Activated CD4-positive, alpha-beta T cell treated with anti-CD3 and anti-CD28 coated beads for 36 hours (primary cell): ENCODE measurements at regions not wholly inside any gene's neighbourhood (a gene's known extent, or its start where the extent isn't known, plus 50 kb on each side); places are given as distances from the start of the nearest gene placed in this dataset.

Experiments
- ATAC-seq: fragments of 200-7000 bp; cut with Tn5 transposase; one replicate; pipeline ENCODE4 v1.10.0; 2021; ENCODE audit warnings: mild to moderate bottlenecking, moderate library complexity
- CTCF ChIA-PET: fragments of 350-600 bp; sonication (Branson Sonifier 250); formaldehyde crosslinking; loops from one replicate; lab custom pipeline; 2021; ENCODE audit warnings: antibody characterized with exemption; lab: Charles Lee
- POLR2A ChIA-PET: fragments of 350-600 bp; sonication (Branson Sonifier 250); formaldehyde crosslinking; loops from one replicate; lab custom pipeline; 2021; ENCODE audit warnings: antibody characterized with exemption, inconsistent platforms; lab: Charles Lee
- DNase-seq: peaks from one replicate; pipeline ENCODE4 v3.0.0-alpha.2; 2020
- H3K27ac Mint-ChIP-seq: one replicate; pipeline ENCODE4 v1.8.0; 2021; ENCODE audit warnings: mixed read lengths
- H3K27me3 Mint-ChIP-seq: one replicate; pipeline ENCODE4 v1.8.0; 2021; ENCODE audit warnings: mixed read lengths
- H3K36me3 Mint-ChIP-seq: one replicate; pipeline ENCODE4 v1.8.0; 2021; ENCODE audit warnings: low read depth, mixed read lengths
- H3K4me1 Mint-ChIP-seq: one replicate; pipeline ENCODE4 v1.8.0; 2021; ENCODE audit warnings: mixed read lengths
- H3K4me3 Mint-ChIP-seq: one replicate; pipeline ENCODE4 v1.8.0; 2021; ENCODE audit warnings: mild to moderate bottlenecking, moderate library complexity, mixed read lengths
- H3K9me3 Mint-ChIP-seq: one replicate; pipeline ENCODE4 v1.8.0; 2021; ENCODE audit warnings: low read depth, mixed read lengths
- intact Hi-C, 2 experiments: fragments of 100-400 bp; cut with DNase I in 1 of 2; cut with micrococcal nuclease in 1 of 2; formaldehyde crosslinking; loops; one replicate each; pipeline versions ENCODE4 v1.14.2 to v1.15.1; 2022 to 2024; cut with DNase I, micrococcal nuclease

DNA sequence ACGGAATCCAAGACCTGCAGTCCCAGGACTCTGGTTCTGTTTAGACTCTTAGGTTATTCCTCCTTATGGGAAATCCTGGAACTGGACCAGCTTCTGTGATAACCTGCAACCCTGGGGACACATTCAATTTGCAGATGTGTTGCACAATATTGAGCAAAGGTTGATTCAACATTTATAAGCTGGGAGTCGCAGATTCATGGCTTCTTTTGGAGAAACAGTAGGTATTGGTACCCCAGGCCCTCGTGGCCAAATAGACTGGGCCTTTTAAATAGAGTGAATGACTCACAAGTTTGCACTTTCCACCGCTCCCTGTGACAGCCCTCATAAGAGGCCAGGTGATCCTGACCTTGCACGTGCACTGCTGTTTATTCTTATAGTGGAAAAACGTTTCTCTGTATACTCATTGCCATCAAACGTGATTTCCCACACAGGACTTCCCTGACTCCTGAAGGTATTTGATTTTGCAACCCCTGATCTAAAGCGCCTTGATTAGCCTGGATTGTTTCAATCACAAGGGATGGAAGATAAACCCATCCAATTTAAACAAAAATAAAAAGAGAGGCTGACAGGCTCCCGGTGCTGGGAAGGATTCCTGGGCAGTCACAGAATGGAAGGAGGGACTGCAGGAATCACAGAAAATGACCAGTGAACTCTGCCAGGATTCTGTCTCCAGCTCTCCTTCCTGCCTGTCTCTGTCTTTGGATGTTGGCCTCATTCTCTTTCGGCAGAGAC is 98.0 kb downstream of the VCPKMT start:
- intact Hi-C loops = no loop called here
- no peak for ATAC-seq
- H3K27ac Mint-ChIP-seq = no peak overlapping the region
- peaks cover 56% of the 10 kb centered on the region for H3K36me3 Mint-ChIP-seq
- H3K27me3 Mint-ChIP-seq = no peaks in the 10 kb centered on the region
- H3K4me3 Mint-ChIP-seq = no peak overlapping the region
- H3K4me1 Mint-ChIP-seq = peaks cover 55% of the 10 kb centered on the region
- H3K9me3 Mint-ChIP-seq = peaks cover 17% of the 10 kb centered on the region
- DNase-seq = no peak
- CTCF ChIA-PET = interaction anchor here (1.0 to 3.1 kb wide), 5 partner anchors 20 to 155 kb away, joined by 3 to 8 read pairs (median 4); no protein-coding TSS in a partner anchor
- POLR2A ChIA-PET = no interaction called here

DNA sequence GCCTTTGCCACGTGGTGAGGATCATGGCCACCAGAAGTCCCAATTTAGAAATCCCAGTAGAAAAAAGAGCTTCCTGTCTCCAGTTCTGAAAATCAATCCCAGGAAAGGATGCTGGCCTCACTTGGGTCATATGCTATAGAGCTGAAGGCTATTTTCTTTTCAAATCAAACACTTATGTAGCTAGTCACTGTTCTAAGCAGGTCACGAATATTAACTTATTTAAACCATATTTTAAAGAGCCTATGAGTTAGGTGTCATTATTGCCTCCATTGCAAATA is 97.5 kb downstream of the VCPKMT start:
- Mint-ChIP-seq H3K27ac (no peak overlapping the region), H3K4me1 (peaks cover 56% of the 10 kb centered on the region), H3K4me3 (no peak overlapping the region), H3K27me3 (no peaks in the 10 kb centered on the region), H3K36me3 (peaks cover 59% of the 10 kb centered on the region), H3K9me3 (peaks cover 17% of the 10 kb centered on the region)
- ATAC-seq (no peak), DNase-seq (no peak)
- POLR2A ChIA-PET = no interaction called here
- CTCF ChIA-PET = interaction anchor here (1.1 to 3.1 kb wide), 2 partner anchors 64 to 153 kb away, joined by 3 to 8 read pairs; no protein-coding TSS in a partner anchor
- intact Hi-C loops = no loop called here

GRCh38 chr14:50020184-50020583 is 96.2 kb downstream of the VCPKMT start:
- intact Hi-C loops = no loop called here
- CTCF ChIA-PET = interaction anchor here (0.6 to 3.1 kb wide), 2 partner anchors 17 to 63 kb away, joined by 3 to 8 read pairs; no protein-coding TSS in a partner anchor
- Mint-ChIP-seq H3K4me3 (no peak overlapping the region), H3K4me1 (peaks cover 50% of the 10 kb centered on the region), H3K27ac (no peak overlapping the region), H3K27me3 (no peaks in the 10 kb centered on the region), H3K9me3 (peaks cover 17% of the 10 kb centered on the region), H3K36me3 (peaks cover 60% of the 10 kb centered on the region)
- POLR2A ChIA-PET = no interaction called here
- DNase-seq = no peak
- no peak for ATAC-seq

- intact Hi-C loops = loop anchor here (1.0 kb wide), 2 partner anchors 18 kb away; no protein-coding TSS in a partner anchor
- Mint-ChIP-seq H3K27ac (peak overlapping the region; percentile 72), H3K4me3 (no peak overlapping the region), H3K4me1 (peaks cover 48% of the 10 kb centered on the region), H3K36me3 (peaks cover 66% of the 10 kb centered on the region), H3K27me3 (no peaks in the 10 kb centered on the region), H3K9me3 (peaks cover 23% of the 10 kb centered on the region)
- DNase-seq (no peak), ATAC-seq (no peak)
- CTCF ChIA-PET = interaction anchor here (1.4 to 3.1 kb wide), 2 partner anchors 22 to 62 kb away, joined by 3 to 8 read pairs; no protein-coding TSS in a partner anchor
- POLR2A ChIA-PET = interaction anchor here (0.6 to 1.3 kb wide), 4 partner anchors 18 to 115 kb away, joined by 3 to 13 read pairs (median 4); no protein-coding TSS in a partner anchor
Measured at GRCh38 chr14:50020799-50021198, 95.6 kb downstream of the VCPKMT start.

DNA sequence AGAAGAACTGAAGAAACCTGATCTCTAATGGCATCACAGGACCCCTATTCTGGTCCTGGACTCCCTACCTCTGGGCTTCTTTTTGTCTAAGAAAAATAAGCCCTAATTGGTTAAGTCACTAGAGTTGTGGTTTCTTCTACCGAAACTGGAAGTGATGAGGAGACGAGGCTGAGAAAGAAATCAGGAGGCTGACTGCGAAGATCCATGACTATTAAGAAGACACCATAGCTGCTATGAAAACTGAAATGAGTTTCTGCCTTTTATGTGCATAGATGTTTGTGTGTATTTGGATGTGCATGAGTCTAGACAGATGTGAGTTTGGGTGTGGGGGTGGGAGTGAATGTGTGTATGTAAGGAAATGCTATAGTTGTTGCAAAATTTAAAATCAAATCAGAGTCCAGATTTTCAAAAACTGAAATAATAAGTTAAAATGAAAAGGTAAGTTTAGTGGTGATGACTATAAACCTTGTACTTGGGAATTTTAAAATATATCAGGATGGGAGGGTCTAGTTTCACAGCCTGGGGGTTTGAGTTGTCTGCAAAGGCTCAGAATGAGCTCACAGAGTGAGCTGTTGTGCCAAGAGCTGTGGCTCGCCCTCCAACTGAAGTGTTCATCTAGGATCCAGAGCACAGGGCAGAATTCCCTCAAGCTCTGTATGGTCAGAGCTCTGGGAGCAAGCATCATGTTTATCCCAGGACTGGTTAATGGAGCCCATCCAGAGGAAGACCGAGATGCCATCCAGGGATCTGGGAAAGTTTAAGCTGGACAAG is 94.9 kb downstream of the VCPKMT start:
- peaks cover 66% of the 10 kb centered on the region for H3K36me3 Mint-ChIP-seq
- POLR2A ChIA-PET = interaction anchor here (0.6 to 1.3 kb wide), 4 partner anchors 17 to 115 kb away, joined by 3 to 13 read pairs (median 4); no protein-coding TSS in a partner anchor
- peak overlapping the region; percentile 72 for H3K27ac Mint-ChIP-seq
- CTCF ChIA-PET = interaction anchor here (1.4 to 3.1 kb wide), 2 partner anchors 22 to 61 kb away, joined by 3 to 8 read pairs; no protein-coding TSS in a partner anchor
- peak overlapping the region; percentile 25 for H3K4me3 Mint-ChIP-seq
- peak; percentile 88 for ATAC-seq
- no peaks in the 10 kb centered on the region for H3K27me3 Mint-ChIP-seq
- intact Hi-C loops = loop anchor here (1.0 kb wide), 2 partner anchors 17 to 19 kb away; no protein-coding TSS in a partner anchor
- H3K9me3 Mint-ChIP-seq = peaks cover 24% of the 10 kb centered on the region
- H3K4me1 Mint-ChIP-seq = peaks cover 41% of the 10 kb centered on the region
- peak; percentile 47 for DNase-seq

GRCh38 chr14:50022661-50023060 is 93.7 kb downstream of the VCPKMT start:
- ChIA-PET CTCF (no interaction called here), POLR2A (no interaction called here)
- Mint-ChIP-seq H3K4me1 (peaks cover 37% of the 10 kb centered on the region), H3K4me3 (no peak overlapping the region), H3K9me3 (peaks cover 24% of the 10 kb centered on the region), H3K27ac (no peak overlapping the region), H3K27me3 (no peaks in the 10 kb centered on the region), H3K36me3 (peaks cover 67% of the 10 kb centered on the region)
- intact Hi-C loops = no loop called here
- ATAC-seq = peak; percentile 40
- no peak for DNase-seq

DNA sequence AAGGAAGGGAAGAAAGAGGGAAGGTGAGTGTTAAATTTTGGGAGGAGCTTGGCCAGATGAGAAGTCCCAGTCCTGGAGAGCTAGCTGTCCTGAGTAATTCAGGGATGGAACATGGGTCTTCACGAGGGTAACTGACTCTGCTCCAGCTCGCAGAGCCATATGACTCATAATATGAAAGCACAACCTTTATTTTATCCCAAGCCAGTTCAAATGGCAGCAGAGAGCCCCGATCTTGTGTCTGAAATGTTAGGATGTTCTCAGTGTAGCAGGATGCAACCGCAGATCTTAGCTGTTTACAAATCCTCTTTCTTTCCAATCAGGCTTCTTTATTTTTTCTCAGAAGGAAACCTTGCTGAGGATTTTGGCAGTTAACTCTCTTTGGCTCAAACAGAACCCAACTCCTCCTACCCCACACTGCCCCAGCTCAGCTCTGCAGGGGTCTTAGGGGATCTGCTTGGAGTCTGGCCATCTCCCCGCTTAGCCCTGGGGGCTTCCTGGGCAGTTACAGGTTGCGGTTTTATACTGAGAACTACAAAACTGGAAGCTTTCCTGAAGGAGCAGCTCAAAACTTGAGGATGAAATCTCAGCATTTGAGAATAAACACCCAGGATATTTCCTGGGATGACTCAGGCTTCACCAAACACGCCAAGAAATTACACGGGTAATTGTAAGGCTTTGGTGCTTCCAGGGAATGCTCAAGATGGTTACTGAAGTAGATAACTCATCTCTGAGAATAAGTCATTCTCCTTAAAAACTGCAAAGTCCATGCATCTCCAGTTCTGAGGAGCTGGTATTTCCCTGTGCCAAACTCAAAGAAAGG is 92.5 kb downstream of the VCPKMT start:
- Mint-ChIP-seq H3K4me1 (peaks cover 30% of the 10 kb centered on the region), H3K27ac (no peak overlapping the region), H3K4me3 (no peak overlapping the region), H3K9me3 (peaks cover 24% of the 10 kb centered on the region), H3K27me3 (no peaks in the 10 kb centered on the region), H3K36me3 (peaks cover 65% of the 10 kb centered on the region)
- CTCF ChIA-PET = interaction anchor here (0.6 to 1.6 kb wide), 4 partner anchors 20 to 81 kb away, joined by 3 to 6 read pairs (median 4); no protein-coding TSS in a partner anchor
- intact Hi-C loops = no loop called here
- POLR2A ChIA-PET = interaction anchor here (0.5 kb wide), 1 partner anchor 74 kb away, joined by 3 read pairs; no protein-coding TSS in a partner anchor
- no peak for DNase-seq
- no peak for ATAC-seq

- ChIA-PET CTCF (interaction anchor here (0.7 to 1.6 kb wide), 3 partner anchors 13 to 163 kb away, joined by 3 to 6 read pairs (median 4); no protein-coding TSS in a partner anchor), POLR2A (interaction anchor here (0.6 kb wide), 2 partner anchors 15 to 503 kb away, joined by 3 to 4 read pairs; no protein-coding TSS in a partner anchor)
- Mint-ChIP-seq H3K4me3 (no peak overlapping the region), H3K36me3 (peaks cover 62% of the 10 kb centered on the region), H3K27me3 (no peaks in the 10 kb centered on the region), H3K4me1 (peaks cover 28% of the 10 kb centered on the region), H3K27ac (no peak overlapping the region), H3K9me3 (peaks cover 17% of the 10 kb centered on the region)
- ATAC-seq (no peak), DNase-seq (no peak)
- intact Hi-C loops = no loop called here
Measured at GRCh38 chr14:50025073-50025472, 91.3 kb downstream of the VCPKMT start.

- H3K36me3 Mint-ChIP-seq = peaks cover 60% of the 10 kb centered on the region
- CTCF ChIA-PET = interaction anchor here (0.5 to 2.2 kb wide), 4 partner anchors 11 to 163 kb away, joined by 3 to 8 read pairs (median 4); no protein-coding TSS in a partner anchor
- DNase-seq = peak; percentile 57
Measured at GRCh38 chr14:50025776-50026175, 90.6 kb downstream of the VCPKMT start.

DNA sequence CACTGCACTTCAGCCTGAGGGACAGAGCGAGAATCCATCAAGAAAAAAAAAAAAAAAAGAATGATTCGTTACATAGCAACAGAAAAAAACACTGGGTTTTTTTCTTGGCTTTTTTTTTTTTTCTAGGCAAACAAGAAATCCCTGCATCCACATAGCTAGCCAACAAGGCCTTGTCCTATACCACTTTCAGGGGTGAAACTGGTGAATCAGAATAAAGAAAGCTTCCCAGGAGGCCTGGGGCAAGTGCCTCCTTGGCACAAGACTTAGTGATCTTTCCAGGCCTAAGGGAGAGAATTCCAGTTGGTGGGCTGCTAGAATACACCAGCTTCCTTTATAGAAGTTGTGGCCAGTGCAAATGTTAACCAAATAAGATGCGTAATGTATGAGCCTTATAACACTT is 90.0 kb downstream of the VCPKMT start:
- Mint-ChIP-seq H3K4me1 (peaks cover 24% of the 10 kb centered on the region), H3K27ac (no peak overlapping the region), H3K27me3 (no peaks in the 10 kb centered on the region), H3K9me3 (peaks cover 12% of the 10 kb centered on the region), H3K4me3 (no peak overlapping the region), H3K36me3 (peaks cover 60% of the 10 kb centered on the region)
- ChIA-PET POLR2A (interaction anchor here (0.6 to 1.9 kb wide), 3 partner anchors 11 to 134 kb away, joined by 3 to 8 read pairs (median 5); partner anchors contain the start of gene ARF6), CTCF (interaction anchor here (0.5 to 2.2 kb wide), 6 partner anchors 9 to 164 kb away, joined by 3 to 8 read pairs (median 4); no protein-coding TSS in a partner anchor)
- ATAC-seq = no peak
- no peak for DNase-seq
- intact Hi-C loops = no loop called here

More at GRCh38 chr14:50025776-50026175, 90.6 kb downstream of the VCPKMT start:
- H3K27ac Mint-ChIP-seq = no peak overlapping the region
- intact Hi-C loops = no loop called here
- peaks cover 24% of the 10 kb centered on the region for H3K4me1 Mint-ChIP-seq
- POLR2A ChIA-PET = interaction anchor here (0.6 kb wide), 2 partner anchors 42 to 79 kb away, joined by 4 to 8 read pairs; no protein-coding TSS in a partner anchor
- H3K4me3 Mint-ChIP-seq = no peak overlapping the region
- no peak for ATAC-seq
- peaks cover 13% of the 10 kb centered on the region for H3K9me3 Mint-ChIP-seq
- H3K27me3 Mint-ChIP-seq = no peaks in the 10 kb centered on the region
